GM21737 (cell line): ENCODE measurements at regions not wholly inside any gene's neighbourhood (a gene's known extent, or its start where the extent isn't known, plus 50 kb on each side); places are given as distances from the start of the nearest gene placed in this dataset.
"Not testable (repeated sequence)": the region's sequence is repeated elsewhere in the genome, so short reads cannot be mapped to it uniquely, and the experiment has no call there.

Source experiments
- ATAC-seq: cut with Tn5 transposase; IDR thresholded peaks from one replicate; pipeline ENCODE4 v1.9.1; 2021; ENCODE audit warnings: mild to moderate bottlenecking, moderate library complexity; ENCODE audit not compliant: unreplicated experiment

GRCh38 chr2:113551637-113552318 lies 53.3 kb downstream of the FOXD4L1 start:
- ATAC-seq = peak; percentile 88

DNA sequence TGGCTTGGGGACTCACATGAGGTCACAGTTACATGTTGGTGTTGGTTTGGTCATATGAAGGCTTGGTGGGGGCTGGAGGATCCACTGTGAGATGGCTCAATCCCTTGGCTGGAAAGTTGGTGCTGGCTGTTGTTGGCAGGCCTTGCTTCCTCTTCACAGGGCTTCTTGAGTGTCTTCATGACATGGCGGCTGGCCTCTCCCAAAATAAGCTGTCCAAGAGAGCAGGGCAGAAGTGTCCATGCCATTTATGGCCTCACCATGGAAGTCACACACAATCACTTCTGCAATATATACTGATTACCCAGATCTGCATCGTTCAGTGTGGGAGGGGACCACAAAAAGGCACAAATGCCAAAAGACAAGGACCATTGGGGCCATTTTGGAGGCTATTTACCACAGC lies 61.4 kb downstream of the FOXD4L1 start:
- not testable (repeated sequence) for ATAC-seq

DNA sequence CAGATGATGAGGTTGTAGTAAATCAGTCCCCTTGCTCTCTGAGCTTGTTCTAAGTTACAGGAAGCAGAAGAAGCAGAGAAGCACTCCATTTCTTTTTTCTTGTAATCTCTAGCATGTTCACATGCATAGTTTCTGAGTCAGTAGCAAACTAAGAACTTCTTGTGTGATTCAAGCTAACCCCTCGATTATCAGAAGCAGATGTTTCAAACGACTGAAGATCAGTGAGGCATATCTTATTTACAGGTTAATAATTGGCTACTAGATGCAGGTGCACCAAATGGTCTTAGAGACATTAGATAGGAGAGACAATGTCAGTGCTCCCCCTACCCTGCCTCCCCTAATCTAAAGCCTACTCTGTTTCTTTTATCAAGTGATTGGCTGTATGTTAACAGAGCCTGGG lies 64.2 kb downstream of the FOXD4L1 start:
- peak; percentile 91 for ATAC-seq

DNA sequence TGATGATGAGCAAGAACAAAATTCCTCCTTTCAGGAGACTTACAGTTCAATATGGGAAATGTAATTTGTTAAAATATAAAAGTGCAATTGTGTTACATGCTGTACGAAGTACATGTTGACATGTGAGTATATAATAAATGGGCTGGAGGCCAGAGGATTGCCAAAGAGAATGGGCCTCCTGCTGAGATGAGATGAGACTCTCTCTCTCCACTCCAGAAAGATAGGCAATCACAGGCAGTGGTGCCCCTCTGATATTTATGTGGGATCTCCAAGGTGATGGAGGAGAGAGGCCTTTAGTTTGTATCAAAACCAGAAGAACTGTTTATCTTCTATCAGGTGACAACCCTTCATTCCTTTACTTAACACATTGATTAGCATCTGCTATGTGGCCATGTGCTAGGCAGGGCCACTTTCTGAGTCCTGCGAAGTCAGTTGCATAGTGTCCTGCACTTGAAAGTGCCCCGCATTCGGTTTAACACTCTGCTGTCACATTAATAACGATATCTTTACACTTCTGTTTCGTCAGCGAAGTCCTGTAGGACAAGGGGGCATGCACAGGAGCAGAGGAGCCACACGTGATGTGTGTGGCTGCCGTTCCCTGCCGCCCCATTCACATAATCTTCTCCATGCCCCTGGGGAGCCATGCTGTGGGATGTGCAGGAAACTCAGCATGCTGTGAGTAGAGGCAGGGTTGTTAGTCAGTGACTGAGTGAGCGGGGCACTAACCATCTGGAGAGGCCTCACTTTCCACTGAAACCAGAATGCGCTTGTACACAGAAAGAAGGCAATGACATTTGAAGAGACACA lies 60.2 kb upstream of the RABL2A start:
- not testable (repeated sequence) for ATAC-seq

DNA sequence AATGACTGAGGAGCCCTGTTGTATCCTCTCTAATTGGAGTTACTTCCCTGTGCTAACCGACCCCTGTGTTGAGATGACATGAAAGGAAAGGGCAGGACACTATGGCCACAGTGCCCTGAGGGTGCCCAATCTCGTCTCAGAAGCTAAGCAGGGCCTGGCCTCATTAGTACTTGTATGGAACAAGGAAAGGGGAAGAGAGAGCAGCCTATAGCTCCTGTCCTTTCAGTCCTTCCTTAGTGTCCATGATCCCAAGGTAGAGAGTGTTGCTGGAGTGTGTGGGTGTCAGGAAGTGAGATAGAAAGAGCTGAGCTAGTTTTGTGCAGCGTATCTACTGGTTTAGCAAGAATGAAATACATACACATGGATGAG lies 59.6 kb upstream of the RABL2A start:
- ATAC-seq = not testable (repeated sequence)

- not testable (repeated sequence) for ATAC-seq
Observed at GRCh38 chr2:113568231-113568630, 58.8 kb upstream of the RABL2A start.

DNA sequence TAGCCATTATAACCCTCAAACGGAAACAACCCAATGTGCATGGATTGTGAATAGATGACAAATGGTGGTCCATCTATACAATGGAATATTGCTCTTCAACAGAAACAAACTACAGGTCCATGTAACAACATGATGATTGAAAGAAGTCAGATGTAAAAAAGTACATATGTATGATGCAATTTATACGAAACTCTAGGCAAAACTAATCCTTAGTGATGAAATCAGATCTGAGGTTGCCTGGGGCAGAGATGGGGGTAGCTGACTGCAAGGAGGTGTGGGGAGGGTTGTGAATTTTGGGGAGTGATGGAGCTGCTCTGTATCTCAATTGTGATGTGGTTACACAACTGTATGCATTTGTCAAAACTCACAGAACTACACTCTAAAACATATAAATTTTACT lies 57.0 kb upstream of the RABL2A start:
- ATAC-seq = not testable (repeated sequence)

DNA sequence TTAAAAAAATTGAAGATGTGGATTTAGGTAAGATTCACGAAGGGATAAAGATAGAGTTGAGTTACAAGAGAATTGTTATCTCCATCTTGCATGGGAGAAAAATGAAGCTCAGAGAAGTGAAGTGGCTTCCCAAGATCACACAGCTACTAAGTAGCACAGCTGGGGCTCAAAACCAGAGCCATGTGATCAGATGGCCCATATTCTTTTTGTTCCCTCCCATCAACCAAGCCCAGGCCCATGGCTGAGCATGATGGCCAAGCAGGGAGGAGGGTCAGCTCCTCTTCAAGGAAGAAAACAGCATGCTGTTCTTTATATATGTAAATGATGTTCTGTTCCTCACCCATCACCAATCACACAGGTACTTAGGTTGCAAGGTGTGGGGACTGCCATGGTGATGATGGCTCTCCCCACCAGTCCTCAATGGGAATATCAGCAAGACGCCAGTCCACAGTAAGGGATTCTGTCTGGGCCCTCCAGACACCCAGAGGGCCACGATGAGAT lies 56.5 kb upstream of the RABL2A start:
- ATAC-seq = not testable (repeated sequence)

GRCh38 chr2:113571482-113572068 lies 55.5 kb upstream of the RABL2A start:
- not testable (repeated sequence) for ATAC-seq

- ATAC-seq = not testable (repeated sequence)
Observed at GRCh38 chr2:113575721-113576120, 51.3 kb upstream of the RABL2A start.

DNA sequence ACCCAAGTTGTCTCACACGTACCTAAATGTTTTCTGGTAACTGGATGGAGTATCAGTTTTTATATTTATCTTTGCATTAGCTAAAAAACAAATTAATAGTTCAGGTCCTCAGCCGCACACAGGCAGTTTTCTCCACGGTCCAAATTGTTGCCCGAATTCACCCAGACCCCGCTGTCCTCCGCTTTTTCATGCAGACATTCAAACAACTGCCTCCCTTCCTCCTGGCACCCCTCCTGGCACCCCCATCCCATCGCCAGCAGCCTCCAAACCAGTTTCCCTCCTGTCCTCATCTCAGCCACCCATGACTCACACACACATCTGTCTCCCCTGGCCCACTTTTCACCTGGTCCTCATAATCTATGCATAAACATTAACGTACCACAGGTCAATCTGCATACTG lies 50.7 kb upstream of the RABL2A start:
- ATAC-seq = not testable (repeated sequence)
